OCI-LY1 (cell line): ENCODE measurements at regions not wholly inside any gene's neighbourhood (a gene's known extent, or its start where the extent isn't known, plus 50 kb on each side); places are given as distances from the start of the nearest gene placed in this dataset.

ENCODE experiments used
- CTCF ChIP-seq: fragments of 200-600 bp; sonication (generic), shearing (Covaris generic); IDR thresholded peaks from 2 replicates; pipeline ENCODE4 v1.5.1; 2017; ENCODE audit warnings: mild to moderate bottlenecking, antibody characterized with exemption, low read length, moderate library complexity, mixed read lengths
- EZH2 ChIP-seq: fragments of 200-600 bp; sonication (generic), shearing (Covaris generic); IDR thresholded peaks from 2 replicates; pipeline ENCODE4 v1.8.0; 2017; ENCODE audit warnings: borderline replicate concordance, mixed run types, mild to moderate bottlenecking, antibody characterized with exemption, low read length, moderate library complexity, mixed read lengths

GRCh38 chr11:91763331-91763730 is 461.3 kb upstream of the FAT3 start:
- TF ChIP-seq CTCF (no peak), EZH2 (no peak)
